ENCODE measurements at regions not wholly inside any gene's neighbourhood (a gene's known extent, or its start where the extent isn't known, plus 50 kb on each side); places are given as distances from the start of the nearest gene placed in this dataset.

GRCh38 chr13:85742355-85742754 is 56.9 kb downstream of the SLITRK6 start:
- no peaks in the 10 kb centered on the region for H3K27me3 ChIP-seq (ENCODE audit: control insufficient read depth, insufficient read depth, low read length)
- no peak for DNase-seq
- no peaks in the 10 kb centered on the region for H3K36me3 ChIP-seq (replicated peaks; ENCODE audit: control insufficient read depth, insufficient read depth, low read length)
- H3K4me3 ChIP-seq (ENCODE audit: insufficient read depth, low read depth, low read length) = no peak overlapping the region

GRCh38 chr13:85741017-85741416 is 58.2 kb downstream of the SLITRK6 start:
- H3K4me3 ChIP-seq (ENCODE audit: insufficient read depth, low read depth, low read length) = no peak overlapping the region
- DNase-seq = no peak
- H3K27me3 ChIP-seq (ENCODE audit: control insufficient read depth, insufficient read depth, low read length) = no peaks in the 10 kb centered on the region
- no peaks in the 10 kb centered on the region for H3K36me3 ChIP-seq (replicated peaks; ENCODE audit: control insufficient read depth, insufficient read depth, low read length)

- Histone ChIP-seq H3K27me3 (ENCODE audit: control insufficient read depth, insufficient read depth, low read length) (no peaks in the 10 kb centered on the region), H3K4me3 (ENCODE audit: insufficient read depth, low read depth, low read length) (no peak overlapping the region), H3K36me3 (replicated peaks; ENCODE audit: control insufficient read depth, insufficient read depth, low read length) (no peaks in the 10 kb centered on the region)
- no peak for DNase-seq
Measured at GRCh38 chr13:85738696-85739320, 60.4 kb downstream of the SLITRK6 start.

GRCh38 chr13:85737952-85738351 is 61.3 kb downstream of the SLITRK6 start:
- H3K4me3 ChIP-seq (ENCODE audit: insufficient read depth, low read depth, low read length) = no peak overlapping the region
- no peaks in the 10 kb centered on the region for H3K36me3 ChIP-seq (replicated peaks; ENCODE audit: control insufficient read depth, insufficient read depth, low read length)
- no peak for DNase-seq
- H3K27me3 ChIP-seq (ENCODE audit: control insufficient read depth, insufficient read depth, low read length) = no peaks in the 10 kb centered on the region

GRCh38 chr13:85729296-85729695 is 69.9 kb downstream of the SLITRK6 start:
- Histone ChIP-seq H3K27me3 (ENCODE audit: control insufficient read depth, insufficient read depth, low read length) (no peaks in the 10 kb centered on the region), H3K4me3 (ENCODE audit: insufficient read depth, low read depth, low read length) (no peak overlapping the region), H3K36me3 (replicated peaks; ENCODE audit: control insufficient read depth, insufficient read depth, low read length) (no peaks in the 10 kb centered on the region)
- no peak for DNase-seq

GRCh38 chr13:85728811-85729210 is 70.4 kb downstream of the SLITRK6 start:
- no peak for DNase-seq
- Histone ChIP-seq H3K27me3 (ENCODE audit: control insufficient read depth, insufficient read depth, low read length) (no peaks in the 10 kb centered on the region), H3K4me3 (ENCODE audit: insufficient read depth, low read depth, low read length) (no peak overlapping the region)

GRCh38 chr13:85725433-85725832 is 73.8 kb downstream of the SLITRK6 start:
- H3K36me3 ChIP-seq (replicated peaks; ENCODE audit: control insufficient read depth, insufficient read depth, low read length) = no peaks in the 10 kb centered on the region
- H3K4me3 ChIP-seq (ENCODE audit: insufficient read depth, low read depth, low read length) = no peak overlapping the region
- no peak for DNase-seq
- H3K27me3 ChIP-seq (ENCODE audit: control insufficient read depth, insufficient read depth, low read length) = no peaks in the 10 kb centered on the region

More at GRCh38 chr13:85728811-85729210, 70.4 kb downstream of the SLITRK6 start:
- H3K36me3 ChIP-seq (replicated peaks; ENCODE audit: control insufficient read depth, insufficient read depth, low read length) = no peaks in the 10 kb centered on the region

- DNase-seq = no peak
- H3K4me3 ChIP-seq (ENCODE audit: insufficient read depth, low read depth, low read length) = no peak overlapping the region
- H3K27me3 ChIP-seq (ENCODE audit: control insufficient read depth, insufficient read depth, low read length) = no peaks in the 10 kb centered on the region
- no peaks in the 10 kb centered on the region for H3K36me3 ChIP-seq (replicated peaks; ENCODE audit: control insufficient read depth, insufficient read depth, low read length)
Measured at GRCh38 chr13:85724546-85725432, 74.4 kb downstream of the SLITRK6 start.

- no peak for DNase-seq
- Histone ChIP-seq H3K4me3 (ENCODE audit: insufficient read depth, low read depth, low read length) (no peak overlapping the region), H3K27me3 (ENCODE audit: control insufficient read depth, insufficient read depth, low read length) (no peaks in the 10 kb centered on the region), H3K36me3 (replicated peaks; ENCODE audit: control insufficient read depth, insufficient read depth, low read length) (no peaks in the 10 kb centered on the region)
Measured at GRCh38 chr13:85719749-85720148, 79.5 kb downstream of the SLITRK6 start.

GRCh38 chr13:85717921-85718320 is 81.3 kb downstream of the SLITRK6 start:
- no peak overlapping the region for H3K4me3 ChIP-seq (ENCODE audit: insufficient read depth, low read depth, low read length)
- DNase-seq = no peak
- no peaks in the 10 kb centered on the region for H3K36me3 ChIP-seq (replicated peaks; ENCODE audit: control insufficient read depth, insufficient read depth, low read length)
- H3K27me3 ChIP-seq (ENCODE audit: control insufficient read depth, insufficient read depth, low read length) = no peaks in the 10 kb centered on the region

GRCh38 chr13:85710545-85710944 is 88.7 kb downstream of the SLITRK6 start:
- no peak for DNase-seq
- no peaks in the 10 kb centered on the region for H3K27me3 ChIP-seq (ENCODE audit: control insufficient read depth, insufficient read depth, low read length)
- H3K36me3 ChIP-seq (replicated peaks; ENCODE audit: control insufficient read depth, insufficient read depth, low read length) = no peaks in the 10 kb centered on the region
- H3K4me3 ChIP-seq (ENCODE audit: insufficient read depth, low read depth, low read length) = no peak overlapping the region

GRCh38 chr13:85709721-85710120 is 89.5 kb downstream of the SLITRK6 start:
- Histone ChIP-seq H3K36me3 (replicated peaks; ENCODE audit: control insufficient read depth, insufficient read depth, low read length) (no peaks in the 10 kb centered on the region), H3K4me3 (ENCODE audit: insufficient read depth, low read depth, low read length) (no peak overlapping the region), H3K27me3 (ENCODE audit: control insufficient read depth, insufficient read depth, low read length) (no peaks in the 10 kb centered on the region)
- no peak for DNase-seq

GRCh38 chr13:85709072-85709471 is 90.1 kb downstream of the SLITRK6 start:
- H3K36me3 ChIP-seq (replicated peaks; ENCODE audit: control insufficient read depth, insufficient read depth, low read length) = no peaks in the 10 kb centered on the region
- no peak for DNase-seq
- H3K27me3 ChIP-seq (ENCODE audit: control insufficient read depth, insufficient read depth, low read length) = no peaks in the 10 kb centered on the region
- H3K4me3 ChIP-seq (ENCODE audit: insufficient read depth, low read depth, low read length) = no peak overlapping the region

- Histone ChIP-seq H3K36me3 (replicated peaks; ENCODE audit: control insufficient read depth, insufficient read depth, low read length) (no peaks in the 10 kb centered on the region), H3K4me3 (ENCODE audit: insufficient read depth, low read depth, low read length) (no peak overlapping the region), H3K27me3 (ENCODE audit: control insufficient read depth, insufficient read depth, low read length) (no peaks in the 10 kb centered on the region)
- no peak for DNase-seq
Measured at GRCh38 chr13:85700906-85701305, 98.3 kb downstream of the SLITRK6 start.

GRCh38 chr13:85698256-85698655 is 101.0 kb downstream of the SLITRK6 start:
- no peaks in the 10 kb centered on the region for H3K27me3 ChIP-seq (ENCODE audit: control insufficient read depth, insufficient read depth, low read length)
- no peak overlapping the region for H3K4me3 ChIP-seq (ENCODE audit: insufficient read depth, low read depth, low read length)
- no peaks in the 10 kb centered on the region for H3K36me3 ChIP-seq (replicated peaks; ENCODE audit: control insufficient read depth, insufficient read depth, low read length)
- no peak for DNase-seq
